ENCODE measurements at regions not wholly inside any gene's neighbourhood (a gene's known extent, or its start where the extent isn't known, plus 50 kb on each side); places are given as distances from the start of the nearest gene placed in this dataset.

DNA sequence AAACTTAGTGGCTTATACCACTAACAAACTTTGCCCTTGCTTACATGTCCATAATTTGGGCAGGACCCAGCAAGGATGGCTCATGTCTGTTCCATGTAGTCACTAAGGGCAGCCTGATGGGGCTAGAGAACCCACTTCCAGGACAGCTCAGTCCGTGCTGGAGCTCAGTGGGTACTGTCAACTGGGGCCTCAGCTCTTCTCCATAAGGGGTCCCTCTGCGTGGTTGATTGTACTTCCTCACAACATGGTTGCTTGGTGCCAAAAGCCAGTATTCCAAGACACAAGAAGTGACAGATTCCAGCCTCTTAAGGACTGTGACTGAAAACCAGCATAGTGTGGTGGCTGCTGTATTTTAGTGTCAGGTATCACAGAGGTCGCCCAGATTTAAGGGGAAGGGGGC, 675.2 kb downstream of the TBC1D22A start:
- H3K36me3 Mint-ChIP-seq, result no peaks in the 10 kb centered on the region
- WGBS (ENCODE audit: insufficient coverage), result 59% methylated on average over 3 of the region's 3 CpGs
- intact Hi-C loops (cut with micrococcal nuclease), result no loop called here

DNA sequence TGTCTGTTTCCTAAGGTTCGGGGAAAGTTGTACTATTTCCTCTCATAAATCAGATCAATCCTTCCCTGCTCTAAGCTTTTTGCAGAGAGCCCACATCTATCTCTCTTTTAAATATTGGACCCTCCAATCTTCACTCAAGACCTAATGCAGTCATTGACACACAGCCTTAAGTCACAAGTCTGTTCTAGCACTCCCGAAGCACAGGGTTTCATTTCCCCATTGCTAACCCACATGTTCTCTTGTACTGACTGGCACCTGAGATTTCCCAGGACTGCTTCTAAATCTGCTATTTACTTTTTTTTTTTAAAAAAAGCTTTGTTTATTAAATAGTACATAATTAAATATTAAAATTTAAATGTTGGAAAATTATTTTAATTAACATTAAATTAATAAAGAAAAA, 674.7 kb downstream of the TBC1D22A start:
- H3K9me3 Mint-ChIP-seq, result no peaks in the 10 kb centered on the region
- no peaks in the 10 kb centered on the region for H3K4me1 ChIP-seq (ENCODE audit: control insufficient read depth, insufficient read depth, low read length)
- intact Hi-C loops (cut with micrococcal nuclease), result no loop called here

More for the DNA sequence above, 675.2 kb downstream of the TBC1D22A start:
- Mint-ChIP-seq H3K4me3 (no peak overlapping the region), H3K27me3 (ENCODE audit: low read depth in 2 of 2) (peaks cover 0 to 12% of the 10 kb centered on the region in 2 donors), H3K9me3 (peaks cover 2 to 4% of the 10 kb centered on the region in 2 donors), H3K4me1 (no peaks in the 10 kb centered on the region), H3K27ac (no peak overlapping the region)
- Histone ChIP-seq H3K4me3 (ENCODE audit: low read length) (no peak overlapping the region), H3K4me1 (ENCODE audit: control insufficient read depth, insufficient read depth, low read length) (no peaks in the 10 kb centered on the region), H3K27ac (ENCODE audit: low read length) (no peak overlapping the region), H3K27me3 (ENCODE audit: control insufficient read depth, insufficient read depth, low read length) (no peaks in the 10 kb centered on the region), H3K36me3 (ENCODE audit: control insufficient read depth, insufficient read depth, low read length) (no peaks in the 10 kb centered on the region), H3K9me3 (ENCODE audit: control insufficient read depth, insufficient read depth, low read length) (no peaks in the 10 kb centered on the region)
- DNase-seq (no peak), ATAC-seq (no peak)
- TF ChIP-seq, protein P1, sequence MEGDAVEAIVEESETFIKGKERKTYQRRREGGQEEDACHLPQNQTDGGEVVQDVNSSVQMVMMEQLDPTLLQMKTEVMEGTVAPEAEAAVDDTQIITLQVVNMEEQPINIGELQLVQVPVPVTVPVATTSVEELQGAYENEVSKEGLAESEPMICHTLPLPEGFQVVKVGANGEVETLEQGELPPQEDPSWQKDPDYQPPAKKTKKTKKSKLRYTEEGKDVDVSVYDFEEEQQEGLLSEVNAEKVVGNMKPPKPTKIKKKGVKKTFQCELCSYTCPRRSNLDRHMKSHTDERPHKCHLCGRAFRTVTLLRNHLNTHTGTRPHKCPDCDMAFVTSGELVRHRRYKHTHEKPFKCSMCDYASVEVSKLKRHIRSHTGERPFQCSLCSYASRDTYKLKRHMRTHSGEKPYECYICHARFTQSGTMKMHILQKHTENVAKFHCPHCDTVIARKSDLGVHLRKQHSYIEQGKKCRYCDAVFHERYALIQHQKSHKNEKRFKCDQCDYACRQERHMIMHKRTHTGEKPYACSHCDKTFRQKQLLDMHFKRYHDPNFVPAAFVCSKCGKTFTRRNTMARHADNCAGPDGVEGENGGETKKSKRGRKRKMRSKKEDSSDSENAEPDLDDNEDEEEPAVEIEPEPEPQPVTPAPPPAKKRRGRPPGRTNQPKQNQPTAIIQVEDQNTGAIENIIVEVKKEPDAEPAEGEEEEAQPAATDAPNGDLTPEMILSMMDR (IDR thresholded peaks at IDR 0.05), result no peak

DNA sequence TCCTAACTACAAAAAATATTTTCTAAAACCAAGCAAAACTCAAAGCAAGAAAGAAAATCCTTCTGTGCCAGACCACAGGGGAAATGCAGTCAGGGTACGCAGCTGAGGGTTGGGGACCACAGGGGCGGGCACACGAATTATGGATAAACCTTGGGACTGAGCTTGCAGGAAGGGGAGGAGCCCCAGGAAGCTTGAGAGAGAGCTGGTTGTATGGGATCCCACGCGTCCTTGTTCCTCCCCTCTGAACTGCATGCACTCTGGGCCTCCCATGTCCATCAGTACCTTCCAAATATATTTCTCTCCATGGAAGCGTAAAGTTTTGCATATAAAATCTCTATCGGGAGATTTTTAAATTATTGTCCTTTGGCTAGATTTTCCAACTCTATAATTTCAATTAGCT, 673.4 kb downstream of the TBC1D22A start:
- no peak for DNase-seq
- H3K36me3 Mint-ChIP-seq, result no peaks in the 10 kb centered on the region
- intact Hi-C loops (cut with micrococcal nuclease), result no loop called here
- no peaks in the 10 kb centered on the region for H3K4me1 Mint-ChIP-seq
- Histone ChIP-seq H3K36me3 (ENCODE audit: control insufficient read depth, insufficient read depth, low read length) (no peaks in the 10 kb centered on the region), H3K4me3 (ENCODE audit: low read length) (no peak overlapping the region), H3K27ac (ENCODE audit: low read length) (no peak overlapping the region), H3K27me3 (ENCODE audit: control insufficient read depth, insufficient read depth, low read length) (no peaks in the 10 kb centered on the region), H3K4me1 (ENCODE audit: control insufficient read depth, insufficient read depth, low read length) (no peaks in the 10 kb centered on the region), H3K9me3 (ENCODE audit: control insufficient read depth, insufficient read depth, low read length) (no peaks in the 10 kb centered on the region)
- no peak for ATAC-seq
- no peak overlapping the region for H3K4me3 Mint-ChIP-seq
- TF ChIP-seq, protein P1 (IDR thresholded peaks at IDR 0.05), result no peak
- H3K9me3 Mint-ChIP-seq, result no peaks in the 10 kb centered on the region
- 92% methylated on average over 7 of the region's 7 CpGs for WGBS (ENCODE audit: insufficient coverage)
- peaks cover 0 to 12% of the 10 kb centered on the region in 2 donors for H3K27me3 Mint-ChIP-seq (ENCODE audit: low read depth in 2 of 2)
- no peak overlapping the region for H3K27ac Mint-ChIP-seq

More for the DNA sequence above, 674.7 kb downstream of the TBC1D22A start:
- Mint-ChIP-seq H3K27me3 (ENCODE audit: low read depth in 2 of 2) (peaks cover 0 to 12% of the 10 kb centered on the region in 2 donors), H3K36me3 (no peaks in the 10 kb centered on the region), H3K27ac (no peak overlapping the region), H3K4me1 (no peaks in the 10 kb centered on the region), H3K4me3 (no peak overlapping the region)
- no peak for DNase-seq
- WGBS (ENCODE audit: insufficient coverage), result 69% methylated on average over 2 of the region's 2 CpGs
- Histone ChIP-seq H3K27ac (ENCODE audit: low read length) (no peak overlapping the region), H3K36me3 (ENCODE audit: control insufficient read depth, insufficient read depth, low read length) (no peaks in the 10 kb centered on the region), H3K9me3 (ENCODE audit: control insufficient read depth, insufficient read depth, low read length) (no peaks in the 10 kb centered on the region), H3K27me3 (ENCODE audit: control insufficient read depth, insufficient read depth, low read length) (no peaks in the 10 kb centered on the region), H3K4me3 (ENCODE audit: low read length) (no peak overlapping the region)
- ATAC-seq, result no peak
- TF ChIP-seq, protein P1 (IDR thresholded peaks at IDR 0.05), result no peak

DNA sequence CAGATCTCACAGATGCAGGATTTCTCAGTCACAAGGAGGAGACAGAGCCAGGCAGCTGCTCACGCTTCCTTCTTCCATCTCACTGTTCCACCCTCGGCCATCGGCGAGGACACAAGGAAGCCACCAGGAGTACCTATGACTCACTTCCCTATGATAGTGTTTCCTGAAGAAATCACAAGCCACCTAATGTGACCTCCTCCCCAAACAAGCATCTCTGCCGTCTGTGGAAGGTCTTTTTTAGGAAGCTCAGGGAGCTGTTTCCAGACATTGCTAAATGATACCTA, 672.7 kb downstream of the TBC1D22A start:
- TF ChIP-seq, protein P1 (IDR thresholded peaks at IDR 0.05), result no peak
- DNase-seq (no peak), ATAC-seq (no peak)
- no peak overlapping the region for H3K4me3 Mint-ChIP-seq
- H3K27ac ChIP-seq (ENCODE audit: low read length), result no peak overlapping the region
- no peaks in the 10 kb centered on the region for H3K4me1 Mint-ChIP-seq
- H3K9me3 Mint-ChIP-seq, result no peaks in the 10 kb centered on the region
- WGBS (ENCODE audit: insufficient coverage), result 80% methylated on average over 5 of the region's 5 CpGs
- H3K4me1 ChIP-seq (ENCODE audit: control insufficient read depth, insufficient read depth, low read length), result no peaks in the 10 kb centered on the region
- H3K9me3 ChIP-seq (ENCODE audit: control insufficient read depth, insufficient read depth, low read length), result no peaks in the 10 kb centered on the region
- no peak overlapping the region for H3K4me3 ChIP-seq (ENCODE audit: low read length)
- intact Hi-C loops (cut with micrococcal nuclease), result no loop called here
- no peaks in the 10 kb centered on the region for H3K27me3 ChIP-seq (ENCODE audit: control insufficient read depth, insufficient read depth, low read length)
- H3K27ac Mint-ChIP-seq, result no peak overlapping the region
- no peaks in the 10 kb centered on the region for H3K36me3 ChIP-seq (ENCODE audit: control insufficient read depth, insufficient read depth, low read length)
- H3K27me3 Mint-ChIP-seq (ENCODE audit: low read depth in 2 of 2), result peaks cover 0 to 12% of the 10 kb centered on the region in 2 donors
- no peaks in the 10 kb centered on the region for H3K36me3 Mint-ChIP-seq
